Upper lobe of left lung (tissue), 4 donors: ENCODE measurements at regions not wholly inside any gene's neighbourhood (a gene's known extent, or its start where the extent isn't known, plus 50 kb on each side); places are given as distances from the start of the nearest gene placed in this dataset.

Source experiments
- CTCF ChIP-seq, 6 experiments: fragments of 450-650 bp in 4 of 6; fragments of 200-600 bp in 2 of 6; sonication (generic) in 2 of 6; IDR thresholded peaks; one replicate each; pipeline ENCODE4 v1.5.1; 2016 to 2019; ENCODE audit warnings: antibody characterized with exemption in 6 of 6
- POLR2A ChIP-seq, 4 donors: fragments of 450-650 bp; IDR thresholded peaks; one replicate each; pipeline ENCODE4 v1.5.1; 2016 to 2017; ENCODE audit warnings: antibody characterized with exemption in 4 of 4, mild to moderate bottlenecking in 2 of 4
- POLR2AphosphoS5 ChIP-seq, 2 donors: sonication (generic); formaldehyde crosslinking; IDR thresholded peaks; one replicate each; pipeline ENCODE4 v1.5.1; 2017; ENCODE audit warnings: antibody characterized with exemption in 2 of 2

DNA sequence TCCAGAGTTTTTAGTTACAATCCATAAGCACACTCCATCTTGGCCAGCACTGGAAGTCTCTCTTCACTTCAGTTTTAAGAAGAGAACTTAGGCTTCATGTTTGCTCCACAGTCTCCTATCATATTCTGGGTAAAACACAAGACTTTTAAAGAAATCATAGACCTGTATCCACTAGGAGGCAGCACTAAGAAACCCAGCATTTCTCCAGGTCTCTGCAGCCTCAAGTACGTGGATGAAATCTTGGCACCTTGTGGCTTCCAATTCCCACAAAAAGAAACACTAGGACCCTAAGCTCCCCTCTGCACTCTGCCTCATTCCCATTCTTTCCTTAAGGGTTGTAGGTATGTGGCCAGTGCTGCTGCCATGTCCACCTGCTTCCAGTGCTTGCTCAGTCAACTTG lies 367.3 kb upstream of the CASK start:
- TF ChIP-seq CTCF (IDR thresholded peaks at IDR 0.05) (no peak), POLR2A (IDR thresholded peaks at IDR 0.05) (no peak), POLR2AphosphoS5 (IDR thresholded peaks at IDR 0.05) (no peak)
